ENCODE measurements at regions not wholly inside any gene's neighbourhood (a gene's known extent, or its start where the extent isn't known, plus 50 kb on each side); places are given as distances from the start of the nearest gene placed in this dataset.

GRCh38 chr10:104505521-104506042, 135.5 kb upstream of the SORCS3 start:
- no peak for DNase-seq

- no peak for DNase-seq
Observed at GRCh38 chr10:104509981-104510380, 131.1 kb upstream of the SORCS3 start.

GRCh38 chr10:104510644-104511043, 130.4 kb upstream of the SORCS3 start:
- no peak for DNase-seq

- DNase-seq: no peak
Observed at GRCh38 chr10:104512800-104513199, 128.3 kb upstream of the SORCS3 start.

- DNase-seq: peak; percentile 3
Observed at GRCh38 chr10:104515678-104516199, 125.4 kb upstream of the SORCS3 start.

- no peak for DNase-seq
Observed at GRCh38 chr10:104516986-104517385, 124.1 kb upstream of the SORCS3 start.

- no peak for DNase-seq
Observed at GRCh38 chr10:104517946-104518345, 123.1 kb upstream of the SORCS3 start.

GRCh38 chr10:104518891-104519290, 122.2 kb upstream of the SORCS3 start:
- DNase-seq: no peak

- DNase-seq: no peak
Observed at GRCh38 chr10:104520653-104521052, 120.4 kb upstream of the SORCS3 start.

GRCh38 chr10:104521901-104522694, 119.0 kb upstream of the SORCS3 start:
- no peak for DNase-seq

GRCh38 chr10:104526188-104526587, 114.9 kb upstream of the SORCS3 start:
- DNase-seq: no peak

GRCh38 chr10:104527013-104527412, 114.1 kb upstream of the SORCS3 start:
- no peak for DNase-seq

- no peak for DNase-seq
Observed at GRCh38 chr10:104540181-104540580, 100.9 kb upstream of the SORCS3 start.

GRCh38 chr10:104541820-104542219, 99.3 kb upstream of the SORCS3 start:
- no peak for DNase-seq

- no peak for DNase-seq
Observed at GRCh38 chr10:104546336-104546735, 94.8 kb upstream of the SORCS3 start.

- no peak for DNase-seq
Observed at GRCh38 chr10:104546756-104547155, 94.3 kb upstream of the SORCS3 start.

GRCh38 chr10:104548090-104548489, 93.0 kb upstream of the SORCS3 start:
- no peak for DNase-seq

GRCh38 chr10:104556831-104557230, 84.3 kb upstream of the SORCS3 start:
- no peak for DNase-seq

- no peak for DNase-seq
Observed at GRCh38 chr10:104557966-104558365, 83.1 kb upstream of the SORCS3 start.

GRCh38 chr10:104559935-104560334, 81.2 kb upstream of the SORCS3 start:
- no peak for DNase-seq

- DNase-seq: no peak
Observed at GRCh38 chr10:104563051-104563450, 78.0 kb upstream of the SORCS3 start.

GRCh38 chr10:104563548-104563947, 77.5 kb upstream of the SORCS3 start:
- no peak for DNase-seq

GRCh38 chr10:104574427-104574826, 66.7 kb upstream of the SORCS3 start:
- no peak for DNase-seq

GRCh38 chr10:104574838-104575237, 66.3 kb upstream of the SORCS3 start:
- DNase-seq: no peak

GRCh38 chr10:104576611-104577010, 64.5 kb upstream of the SORCS3 start:
- no peak for DNase-seq

Data from NCI-H146 (cell line).